ENCODE measurements at regions not wholly inside any gene's neighbourhood (a gene's known extent, or its start where the extent isn't known, plus 50 kb on each side); places are given as distances from the start of the nearest gene placed in this dataset.

GRCh38 chr2:18066894-18067293 lies 188.4 kb downstream of the KCNS3 start:
- no peaks in the 10 kb centered on the region for H3K4me1 ChIP-seq (ENCODE audit: control extremely low read depth in 1 of 4, control insufficient read depth in 4 of 4, insufficient read depth in 4 of 4, low read length in 3 of 4)
- 100% methylated on average over 2 of the region's 2 CpGs for WGBS (ENCODE audit: insufficient coverage)
- no peaks in the 10 kb centered on the region for H3K36me3 ChIP-seq (ENCODE audit: control insufficient read depth in 4 of 4, insufficient read depth in 4 of 4, low read length in 3 of 4)
- no peak for DNase-seq
- H3K4me3 ChIP-seq (ENCODE audit: control insufficient read depth in 1 of 7, extremely low read depth in 1 of 7, insufficient read depth in 4 of 7, low read depth in 2 of 7, low read length in 6 of 7): no peak overlapping the region
- H3K27me3 ChIP-seq (replicated peaks in 2 of 5; ENCODE audit: control insufficient read depth in 4 of 5, insufficient read depth in 5 of 5, low read length in 4 of 5): peaks cover 0 to 17% (median 5%) of the 10 kb centered on the region in 5 experiments
- no peaks in the 10 kb centered on the region for H3K9me3 ChIP-seq (ENCODE audit: control extremely low read depth in 1 of 5, control insufficient read depth in 4 of 5, insufficient read depth in 2 of 5, low read depth in 1 of 5, low read length in 4 of 5)
- POLR2A ChIA-PET: no interaction called here
- no peak overlapping the region for H3K27ac ChIP-seq (ENCODE audit: insufficient read depth in 1 of 2, low read depth in 1 of 2, low read length in 2 of 2, poor library complexity in 1 of 2, severe bottlenecking in 2 of 2)
- CTCF ChIA-PET: interaction anchor here (1.5 kb wide), 1 partner anchor 9 kb away, joined by 4 read pairs; no protein-coding TSS in a partner anchor

GRCh38 chr2:18066066-18066465 lies 187.6 kb downstream of the KCNS3 start:
- no peak for DNase-seq
- WGBS (ENCODE audit: insufficient coverage): 95% methylated on average over 3 of the region's 5 CpGs
- ChIA-PET CTCF (interaction anchor here (1.5 kb wide), 1 partner anchor 9 kb away, joined by 4 read pairs; no protein-coding TSS in a partner anchor), POLR2A (no interaction called here)
- no peak overlapping the region for H3K4me3 ChIP-seq (ENCODE audit: control insufficient read depth in 1 of 7, extremely low read depth in 1 of 7, insufficient read depth in 4 of 7, low read depth in 2 of 7, low read length in 6 of 7)
- H3K36me3 ChIP-seq (ENCODE audit: control insufficient read depth in 4 of 4, insufficient read depth in 4 of 4, low read length in 3 of 4): no peaks in the 10 kb centered on the region
- no peak overlapping the region for H3K27ac ChIP-seq (ENCODE audit: insufficient read depth in 1 of 2, low read depth in 1 of 2, low read length in 2 of 2, poor library complexity in 1 of 2, severe bottlenecking in 2 of 2)
- H3K4me1 ChIP-seq (ENCODE audit: control extremely low read depth in 1 of 4, control insufficient read depth in 4 of 4, insufficient read depth in 4 of 4, low read length in 3 of 4): no peaks in the 10 kb centered on the region
- peaks cover 0 to 15% (median 5%) of the 10 kb centered on the region in 5 experiments for H3K27me3 ChIP-seq (replicated peaks in 2 of 5; ENCODE audit: control insufficient read depth in 4 of 5, insufficient read depth in 5 of 5, low read length in 4 of 5)
- no peaks in the 10 kb centered on the region for H3K9me3 ChIP-seq (ENCODE audit: control extremely low read depth in 1 of 5, control insufficient read depth in 4 of 5, insufficient read depth in 2 of 5, low read depth in 1 of 5, low read length in 4 of 5)

- H3K27ac ChIP-seq (ENCODE audit: insufficient read depth in 1 of 2, low read depth in 1 of 2, low read length in 2 of 2, poor library complexity in 1 of 2, severe bottlenecking in 2 of 2): no peak overlapping the region
- ChIA-PET POLR2A (no interaction called here), CTCF (no interaction called here)
- no peak for DNase-seq
- peaks cover 0 to 12% (median 2%) of the 10 kb centered on the region in 5 experiments for H3K27me3 ChIP-seq (replicated peaks in 2 of 5; ENCODE audit: control insufficient read depth in 4 of 5, insufficient read depth in 5 of 5, low read length in 4 of 5)
- WGBS (ENCODE audit: insufficient coverage): 100% methylated on average over 1 of the region's 1 CpG
- no peaks in the 10 kb centered on the region for H3K4me1 ChIP-seq (ENCODE audit: control extremely low read depth in 1 of 4, control insufficient read depth in 4 of 4, insufficient read depth in 4 of 4, low read length in 3 of 4)
- H3K4me3 ChIP-seq (ENCODE audit: control insufficient read depth in 1 of 7, extremely low read depth in 1 of 7, insufficient read depth in 4 of 7, low read depth in 2 of 7, low read length in 6 of 7): no peak overlapping the region
- H3K36me3 ChIP-seq (ENCODE audit: control insufficient read depth in 4 of 4, insufficient read depth in 4 of 4, low read length in 3 of 4): no peaks in the 10 kb centered on the region
- H3K9me3 ChIP-seq (ENCODE audit: control extremely low read depth in 1 of 5, control insufficient read depth in 4 of 5, insufficient read depth in 2 of 5, low read depth in 1 of 5, low read length in 4 of 5): no peaks in the 10 kb centered on the region
Measured at GRCh38 chr2:18065249-18065648, 186.8 kb downstream of the KCNS3 start.

- POLR2A ChIA-PET: no interaction called here
- WGBS (ENCODE audit: insufficient coverage): 100% methylated on average over 1 of the region's 4 CpGs
- CTCF ChIA-PET: no interaction called here
- Histone ChIP-seq H3K36me3 (ENCODE audit: control insufficient read depth in 4 of 4, insufficient read depth in 4 of 4, low read length in 3 of 4) (no peaks in the 10 kb centered on the region), H3K4me1 (ENCODE audit: control extremely low read depth in 1 of 4, control insufficient read depth in 4 of 4, insufficient read depth in 4 of 4, low read length in 3 of 4) (no peaks in the 10 kb centered on the region), H3K27ac (ENCODE audit: insufficient read depth in 1 of 2, low read depth in 1 of 2, low read length in 2 of 2, poor library complexity in 1 of 2, severe bottlenecking in 2 of 2) (no peak overlapping the region), H3K27me3 (replicated peaks in 2 of 5; ENCODE audit: control insufficient read depth in 4 of 5, insufficient read depth in 5 of 5, low read length in 4 of 5) (peaks cover 0 to 11% (median 0%) of the 10 kb centered on the region in 5 experiments), H3K9me3 (ENCODE audit: control extremely low read depth in 1 of 5, control insufficient read depth in 4 of 5, insufficient read depth in 2 of 5, low read depth in 1 of 5, low read length in 4 of 5) (no peaks in the 10 kb centered on the region), H3K4me3 (ENCODE audit: control insufficient read depth in 1 of 7, extremely low read depth in 1 of 7, insufficient read depth in 4 of 7, low read depth in 2 of 7, low read length in 6 of 7) (no peak overlapping the region)
- no peak for DNase-seq
Measured at GRCh38 chr2:18063826-18064470, 185.5 kb downstream of the KCNS3 start.

- ChIA-PET CTCF (no interaction called here), POLR2A (no interaction called here)
- WGBS (ENCODE audit: insufficient coverage): 82% methylated on average over 4 of the region's 5 CpGs
- Histone ChIP-seq H3K36me3 (ENCODE audit: control insufficient read depth in 4 of 4, insufficient read depth in 4 of 4, low read length in 3 of 4) (no peaks in the 10 kb centered on the region), H3K27me3 (replicated peaks in 2 of 5; ENCODE audit: control insufficient read depth in 4 of 5, insufficient read depth in 5 of 5, low read length in 4 of 5) (peaks cover 0 to 9% (median 0%) of the 10 kb centered on the region in 5 experiments), H3K27ac (ENCODE audit: insufficient read depth in 1 of 2, low read depth in 1 of 2, low read length in 2 of 2, poor library complexity in 1 of 2, severe bottlenecking in 2 of 2) (no peak overlapping the region), H3K9me3 (ENCODE audit: control extremely low read depth in 1 of 5, control insufficient read depth in 4 of 5, insufficient read depth in 2 of 5, low read depth in 1 of 5, low read length in 4 of 5) (no peaks in the 10 kb centered on the region), H3K4me1 (ENCODE audit: control extremely low read depth in 1 of 4, control insufficient read depth in 4 of 4, insufficient read depth in 4 of 4, low read length in 3 of 4) (no peaks in the 10 kb centered on the region), H3K4me3 (ENCODE audit: control insufficient read depth in 1 of 7, extremely low read depth in 1 of 7, insufficient read depth in 4 of 7, low read depth in 2 of 7, low read length in 6 of 7) (no peak overlapping the region)
- DNase-seq: no peak
Measured at GRCh38 chr2:18062892-18063291, 184.4 kb downstream of the KCNS3 start.

GRCh38 chr2:18061717-18062116 lies 183.2 kb downstream of the KCNS3 start:
- CTCF ChIA-PET: no interaction called here
- 92% methylated on average over 1 of the region's 1 CpG for WGBS (ENCODE audit: insufficient coverage)
- Histone ChIP-seq H3K9me3 (ENCODE audit: control extremely low read depth in 1 of 5, control insufficient read depth in 4 of 5, insufficient read depth in 2 of 5, low read depth in 1 of 5, low read length in 4 of 5) (no peaks in the 10 kb centered on the region), H3K36me3 (ENCODE audit: control insufficient read depth in 4 of 4, insufficient read depth in 4 of 4, low read length in 3 of 4) (no peaks in the 10 kb centered on the region), H3K4me1 (ENCODE audit: control extremely low read depth in 1 of 4, control insufficient read depth in 4 of 4, insufficient read depth in 4 of 4, low read length in 3 of 4) (no peaks in the 10 kb centered on the region), H3K27me3 (replicated peaks in 2 of 5; ENCODE audit: control insufficient read depth in 4 of 5, insufficient read depth in 5 of 5, low read length in 4 of 5) (peaks cover 0 to 6% (median 0%) of the 10 kb centered on the region in 5 experiments), H3K27ac (ENCODE audit: insufficient read depth in 1 of 2, low read depth in 1 of 2, low read length in 2 of 2, poor library complexity in 1 of 2, severe bottlenecking in 2 of 2) (no peak overlapping the region), H3K4me3 (ENCODE audit: control insufficient read depth in 1 of 7, extremely low read depth in 1 of 7, insufficient read depth in 4 of 7, low read depth in 2 of 7, low read length in 6 of 7) (no peak overlapping the region)
- POLR2A ChIA-PET: no interaction called here
- DNase-seq: no peak

- no peaks in the 10 kb centered on the region for H3K36me3 ChIP-seq (ENCODE audit: control insufficient read depth in 4 of 4, insufficient read depth in 4 of 4, low read length in 3 of 4)
Measured at GRCh38 chr2:18057657-18058056, 179.2 kb downstream of the KCNS3 start.

More at GRCh38 chr2:18057657-18058056, 179.2 kb downstream of the KCNS3 start:
- peaks cover 0 to 2% (median 0%) of the 10 kb centered on the region in 5 experiments for H3K27me3 ChIP-seq (replicated peaks in 2 of 5; ENCODE audit: control insufficient read depth in 4 of 5, insufficient read depth in 5 of 5, low read length in 4 of 5)
- ChIA-PET POLR2A (no interaction called here), CTCF (no interaction called here)
- DNase-seq: no peak
- no peak overlapping the region for H3K27ac ChIP-seq (ENCODE audit: insufficient read depth in 1 of 2, low read depth in 1 of 2, low read length in 2 of 2, poor library complexity in 1 of 2, severe bottlenecking in 2 of 2)
- WGBS (ENCODE audit: insufficient coverage): 100% methylated on average over 1 of the region's 1 CpG
- no peak overlapping the region for H3K4me3 ChIP-seq (ENCODE audit: control insufficient read depth in 1 of 7, extremely low read depth in 1 of 7, insufficient read depth in 4 of 7, low read depth in 2 of 7, low read length in 6 of 7)
- no peaks in the 10 kb centered on the region for H3K9me3 ChIP-seq (ENCODE audit: control extremely low read depth in 1 of 5, control insufficient read depth in 4 of 5, insufficient read depth in 2 of 5, low read depth in 1 of 5, low read length in 4 of 5)
- H3K4me1 ChIP-seq (ENCODE audit: control extremely low read depth in 1 of 4, control insufficient read depth in 4 of 4, insufficient read depth in 4 of 4, low read length in 3 of 4): no peaks in the 10 kb centered on the region
